ENCODE measurements at regions not wholly inside any gene's neighbourhood (a gene's known extent, or its start where the extent isn't known, plus 50 kb on each side); places are given as distances from the start of the nearest gene placed in this dataset.

- TF ChIP-seq CTCF (IDR thresholded peaks at IDR 0.05) (no peak), EP300 (IDR thresholded peaks at IDR 0.05; ENCODE audit: borderline replicate concordance in 1 of 2, low read depth in 1 of 2, low read length in 1 of 2) (no peak), TEAD4 (IDR thresholded peaks at IDR 0.05; ENCODE audit: borderline replicate concordance, insufficient read depth) (no peak), MEF2A (IDR thresholded peaks at IDR 0.05; ENCODE audit: borderline replicate concordance, low read depth) (no peak), RFX5 (IDR thresholded peaks at IDR 0.05; ENCODE audit: low read length) (no peak)
Observed at GRCh38 chr6:97703661-97704060, 420.6 kb upstream of the MMS22L start.
